HK-2 (cell line): ENCODE measurements at regions not wholly inside any gene's neighbourhood (a gene's known extent, or its start where the extent isn't known, plus 50 kb on each side); places are given as distances from the start of the nearest gene placed in this dataset.

Source experiments
- DNase-seq: peaks from one replicate; pipeline ENCODE4 v3.0.0-alpha.2; 2018; ENCODE audit not compliant: unreplicated experiment

GRCh38 chr7:130966246-130967009 lies 232.4 kb upstream of the KLF14 start:
- no peak for DNase-seq

GRCh38 chr7:130970196-130970595 lies 236.2 kb upstream of the KLF14 start:
- no peak for DNase-seq

GRCh38 chr7:130970696-130971095 lies 236.7 kb upstream of the KLF14 start:
- DNase-seq: no peak

GRCh38 chr7:130971297-130971696 lies 237.3 kb upstream of the KLF14 start:
- DNase-seq: no peak

- DNase-seq: no peak
These were observed 238.2 kb upstream of the KLF14 start for GRCh38 chr7:130972201-130972600.

GRCh38 chr7:130973637-130974036 lies 239.6 kb upstream of the KLF14 start:
- DNase-seq: no peak

- DNase-seq: no peak
These were observed 240.2 kb upstream of the KLF14 start for GRCh38 chr7:130974169-130974568.

GRCh38 chr7:130974794-130975193 lies 240.8 kb upstream of the KLF14 start:
- DNase-seq: no peak

GRCh38 chr7:130975731-130976130 lies 241.7 kb upstream of the KLF14 start:
- DNase-seq: no peak

- no peak for DNase-seq
These were observed 248.2 kb upstream of the KLF14 start for GRCh38 chr7:130982160-130982638.

GRCh38 chr7:130982651-130983050 lies 248.6 kb upstream of the KLF14 start:
- DNase-seq: no peak

GRCh38 chr7:130985361-130985760 lies 251.4 kb upstream of the KLF14 start:
- DNase-seq: no peak

GRCh38 chr7:130986261-130986690 lies 252.3 kb upstream of the KLF14 start:
- no peak for DNase-seq

- no peak for DNase-seq
These were observed 253.1 kb upstream of the KLF14 start for GRCh38 chr7:130987092-130987491.

- no peak for DNase-seq
These were observed 254.4 kb upstream of the KLF14 start for GRCh38 chr7:130988443-130988842.

GRCh38 chr7:130989101-130989795 lies 255.2 kb upstream of the KLF14 start:
- no peak for DNase-seq

- no peak for DNase-seq
These were observed 256.3 kb upstream of the KLF14 start for GRCh38 chr7:130990178-130990832.

- DNase-seq: no peak
These were observed 259.8 kb upstream of the KLF14 start for GRCh38 chr7:130993671-130994365.

- DNase-seq: no peak
These were observed 260.5 kb upstream of the KLF14 start for GRCh38 chr7:130994378-130995115.

GRCh38 chr7:130995252-130996081 lies 261.5 kb upstream of the KLF14 start:
- DNase-seq: no peak
